Lower leg skin (tissue), 3 donors: ENCODE measurements at regions not wholly inside any gene's neighbourhood (a gene's known extent, or its start where the extent isn't known, plus 50 kb on each side); places are given as distances from the start of the nearest gene placed in this dataset.
"Not testable (repeated sequence)": the region's sequence is repeated elsewhere in the genome, so short reads cannot be mapped to it uniquely, and the experiment has no call there.

Experiments
- POLR2A ChIP-seq, 2 donors: fragments of 450-650 bp; IDR thresholded peaks; one replicate each; pipeline ENCODE4 v1.6.1; 2016 to 2017; ENCODE audit warnings: antibody characterized with exemption in 2 of 2, mild to moderate bottlenecking in 1 of 2, moderate library complexity in 1 of 2
- TF ChIP-seq, protein P1 (sequence below), 3 donors: fragments of 450-650 bp; IDR thresholded peaks; one replicate each; pipeline ENCODE4 v1.5.1; 2016; ENCODE audit warnings: antibody characterized with exemption in 3 of 3, mild to moderate bottlenecking in 3 of 3, moderate library complexity in 2 of 3

DNA sequence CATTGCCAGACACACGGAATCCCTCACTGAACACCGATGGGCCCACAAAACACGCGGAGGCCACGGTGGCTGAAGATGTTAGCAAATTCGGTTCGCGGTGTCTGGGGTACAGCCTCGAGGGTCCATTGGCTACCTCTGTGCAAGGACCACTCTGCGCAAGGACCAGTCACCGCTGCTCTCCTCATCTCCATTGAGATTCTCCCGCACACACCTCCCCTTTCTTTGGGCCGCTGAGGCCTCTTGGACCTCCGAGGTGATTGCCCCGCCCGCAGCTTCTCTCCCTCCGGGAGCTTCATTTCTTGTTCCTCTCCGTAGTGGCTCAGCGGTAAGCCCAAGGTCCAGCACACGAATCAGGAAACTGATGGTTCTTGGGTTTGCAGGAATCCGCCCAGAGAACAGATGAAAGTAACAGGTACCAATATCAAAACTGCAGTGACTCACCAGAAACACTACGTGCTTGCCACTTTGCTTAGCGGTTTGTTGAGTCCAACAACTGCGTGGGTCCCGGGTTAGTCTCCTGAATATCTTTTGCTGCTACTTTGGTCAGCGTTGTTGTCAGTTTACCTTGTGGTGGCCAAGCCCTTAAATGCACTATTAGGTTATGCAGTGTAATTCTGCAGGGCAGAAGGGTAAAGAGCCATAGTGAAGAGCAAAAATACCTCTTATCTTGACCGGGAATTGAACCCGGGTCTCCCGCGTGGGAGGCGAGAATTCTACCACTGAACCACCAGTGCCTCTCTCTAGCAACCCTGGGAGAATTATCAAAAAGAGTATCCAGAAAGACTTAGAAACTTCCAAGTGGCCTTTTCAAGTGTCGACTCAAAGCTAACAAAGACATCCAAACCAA lies 126.8 kb downstream of the PPIAL4A start:
- TF ChIP-seq, protein P1, sequence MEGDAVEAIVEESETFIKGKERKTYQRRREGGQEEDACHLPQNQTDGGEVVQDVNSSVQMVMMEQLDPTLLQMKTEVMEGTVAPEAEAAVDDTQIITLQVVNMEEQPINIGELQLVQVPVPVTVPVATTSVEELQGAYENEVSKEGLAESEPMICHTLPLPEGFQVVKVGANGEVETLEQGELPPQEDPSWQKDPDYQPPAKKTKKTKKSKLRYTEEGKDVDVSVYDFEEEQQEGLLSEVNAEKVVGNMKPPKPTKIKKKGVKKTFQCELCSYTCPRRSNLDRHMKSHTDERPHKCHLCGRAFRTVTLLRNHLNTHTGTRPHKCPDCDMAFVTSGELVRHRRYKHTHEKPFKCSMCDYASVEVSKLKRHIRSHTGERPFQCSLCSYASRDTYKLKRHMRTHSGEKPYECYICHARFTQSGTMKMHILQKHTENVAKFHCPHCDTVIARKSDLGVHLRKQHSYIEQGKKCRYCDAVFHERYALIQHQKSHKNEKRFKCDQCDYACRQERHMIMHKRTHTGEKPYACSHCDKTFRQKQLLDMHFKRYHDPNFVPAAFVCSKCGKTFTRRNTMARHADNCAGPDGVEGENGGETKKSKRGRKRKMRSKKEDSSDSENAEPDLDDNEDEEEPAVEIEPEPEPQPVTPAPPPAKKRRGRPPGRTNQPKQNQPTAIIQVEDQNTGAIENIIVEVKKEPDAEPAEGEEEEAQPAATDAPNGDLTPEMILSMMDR (IDR thresholded peaks at IDR 0.05), result not testable (repeated sequence)
- TF ChIP-seq POLR2A (IDR thresholded peaks at IDR 0.05), result not testable (repeated sequence)
